Neural cell (in vitro differentiated cells): ENCODE measurements at regions not wholly inside any gene's neighbourhood (a gene's known extent, or its start where the extent isn't known, plus 50 kb on each side); places are given as distances from the start of the nearest gene placed in this dataset.

Source experiments
- H2AFZ ChIP-seq: fragments of 200-600, 300-800 bp; sonication (generic), shearing (Covaris generic); 2 replicates; pipeline ENCODE4 v1.6.0; 2014; ENCODE audit warnings: low read depth, mild to moderate bottlenecking, antibody characterized with exemption, low read length, moderate library complexity
- H3F3A ChIP-seq: fragments of 200-600 bp; shearing (Covaris generic); 2 replicates; pipeline ENCODE4 v1.6.1; 2016; ENCODE audit warnings: mild to moderate bottlenecking, moderate library complexity, mixed read lengths, antibody characterized with exemption, low read length; ENCODE audit not compliant: insufficient read depth, poor library complexity, severe bottlenecking
- H3K27ac ChIP-seq: fragments of 200-600, 300-800 bp; sonication (generic), shearing (Covaris generic); 2 replicates; pipeline ENCODE4 v1.5.1; 2014; ENCODE audit warnings: mild to moderate bottlenecking, low read length, moderate library complexity
- H3K27me3 ChIP-seq: fragments of 300-800, 200-600 bp; sonication (generic), shearing (Covaris generic); 2 replicates; pipeline ENCODE4 v1.6.0; 2014; ENCODE audit warnings: mild to moderate bottlenecking, low read depth, low read length, moderate library complexity; ENCODE audit not compliant: insufficient read depth
- H3K36me3 ChIP-seq: fragments of 300-800, 200-600 bp; sonication (generic), shearing (Covaris generic); 2 replicates; pipeline ENCODE4 v1.5.1; 2014; ENCODE audit warnings: mild to moderate bottlenecking, antibody characterized with exemption, low read length, moderate library complexity; ENCODE audit not compliant: insufficient read depth
- H3K4me2 ChIP-seq: fragments of 300-800, 200-600 bp; sonication (generic), shearing (Covaris generic); 2 replicates; pipeline ENCODE4 v1.6.0; 2014; ENCODE audit warnings: mild to moderate bottlenecking, low read length
- H3K4me3 ChIP-seq: fragments of 300-800, 200-600 bp; sonication (generic), shearing (Covaris generic); 2 replicates; pipeline ENCODE4 v1.5.1; 2014; ENCODE audit warnings: mild to moderate bottlenecking, low read length, moderate library complexity
- H3K79me2 ChIP-seq: fragments of 200-600 bp; shearing (Covaris generic); replicated peaks from 2 replicates; pipeline ENCODE4 v1.6.0; 2014; ENCODE audit warnings: mild to moderate bottlenecking, low read length, moderate library complexity; ENCODE audit not compliant: insufficient read depth
- H3K9ac ChIP-seq: fragments of 300-800, 200-600 bp; sonication (generic), shearing (Covaris generic); 2 replicates; pipeline ENCODE4 v1.6.1; 2016; ENCODE audit warnings: mild to moderate bottlenecking, low read length, mixed read lengths
- H3K9me2 ChIP-seq: fragments of 200-600 bp; shearing (Covaris generic); 2 replicates; pipeline ENCODE4 v1.6.1; 2016; ENCODE audit warnings: mild to moderate bottlenecking, low read length, mixed read lengths; ENCODE audit not compliant: insufficient read depth
- H3K9me3 ChIP-seq: fragments of 200-600, 300-800 bp; sonication (generic), shearing (Covaris generic); 2 replicates; pipeline ENCODE4 v1.6.1; 2016; ENCODE audit warnings: mild to moderate bottlenecking, mixed run types, low read length, moderate library complexity, mixed read lengths
- H4K20me1 ChIP-seq: fragments of 200-600 bp; shearing (Covaris generic); 2 replicates; pipeline ENCODE4 v1.6.1; 2016; ENCODE audit warnings: mild to moderate bottlenecking, mixed run types; ENCODE audit not compliant: insufficient read depth
- CTCF ChIP-seq: fragments of 450-650 bp; IDR thresholded peaks from 2 replicates; pipeline ENCODE4 v1.5.1; 2014; ENCODE audit warnings: antibody characterized with exemption, mild to moderate bottlenecking, moderate library complexity; ENCODE audit not compliant: poor library complexity, severe bottlenecking
- EP300 ChIP-seq: fragments of 450-650 bp; conservative IDR thresholded peaks from 2 replicates; pipeline ENCODE4 v1.6.1; 2014; ENCODE audit warnings: antibody characterized with exemption, mild to moderate bottlenecking, moderate library complexity; ENCODE audit not compliant: poor library complexity, severe bottlenecking
- EZH2 ChIP-seq: fragments of 200-600, 300-800 bp; shearing (Covaris generic), sonication (generic); IDR thresholded peaks from 2 replicates; pipeline ENCODE4 v1.6.1; 2014; ENCODE audit warnings: antibody characterized with exemption, low read length, borderline replicate concordance, mild to moderate bottlenecking; ENCODE audit not compliant: insufficient read depth, poor library complexity, severe bottlenecking
- MXI1 ChIP-seq: fragments of 450-650 bp; conservative IDR thresholded peaks from 2 replicates; pipeline ENCODE4 v1.6.1; 2014; ENCODE audit warnings: antibody characterized with exemption, mild to moderate bottlenecking; ENCODE audit not compliant: poor library complexity, severe bottlenecking
- POLR2AphosphoS5 ChIP-seq: IDR thresholded peaks from 2 replicates; pipeline ENCODE4 v1.6.1; 2012
- RAD21 ChIP-seq: fragments of 450-650 bp; conservative IDR thresholded peaks from 2 replicates; pipeline ENCODE4 v1.6.1; 2014; ENCODE audit warnings: antibody characterized with exemption, mild to moderate bottlenecking, moderate library complexity
- SMC3 ChIP-seq: fragments of 450-650 bp; conservative IDR thresholded peaks from 2 replicates; pipeline ENCODE4 v1.6.1; 2014; ENCODE audit warnings: antibody characterized with exemption, mild to moderate bottlenecking, moderate library complexity; ENCODE audit not compliant: poor library complexity
- TAF1 ChIP-seq: IDR thresholded peaks from 2 replicates; pipeline ENCODE4 v1.6.1; 2012; ENCODE audit warnings: low read depth
- TF ChIP-seq, protein P1 (sequence below): IDR thresholded peaks from 2 replicates; pipeline ENCODE4 v1.6.1; 2012; ENCODE audit warnings: borderline replicate concordance

GRCh38 chr9:30597608-30598007, 1786.8 kb upstream of the ACO1 start:
- no peak overlapping the region for H2AFZ ChIP-seq
- peaks cover 3% of the 10 kb centered on the region for H3K9me3 ChIP-seq
- no peaks in the 10 kb centered on the region for H3K27me3 ChIP-seq
- TF ChIP-seq SMC3 (no peak), EP300 (no peak), TAF1 (no peak), POLR2AphosphoS5 (no peak), CTCF (no peak), RAD21 (no peak), EZH2 (no peak), MXI1 (no peak)
- TF ChIP-seq, protein P1, sequence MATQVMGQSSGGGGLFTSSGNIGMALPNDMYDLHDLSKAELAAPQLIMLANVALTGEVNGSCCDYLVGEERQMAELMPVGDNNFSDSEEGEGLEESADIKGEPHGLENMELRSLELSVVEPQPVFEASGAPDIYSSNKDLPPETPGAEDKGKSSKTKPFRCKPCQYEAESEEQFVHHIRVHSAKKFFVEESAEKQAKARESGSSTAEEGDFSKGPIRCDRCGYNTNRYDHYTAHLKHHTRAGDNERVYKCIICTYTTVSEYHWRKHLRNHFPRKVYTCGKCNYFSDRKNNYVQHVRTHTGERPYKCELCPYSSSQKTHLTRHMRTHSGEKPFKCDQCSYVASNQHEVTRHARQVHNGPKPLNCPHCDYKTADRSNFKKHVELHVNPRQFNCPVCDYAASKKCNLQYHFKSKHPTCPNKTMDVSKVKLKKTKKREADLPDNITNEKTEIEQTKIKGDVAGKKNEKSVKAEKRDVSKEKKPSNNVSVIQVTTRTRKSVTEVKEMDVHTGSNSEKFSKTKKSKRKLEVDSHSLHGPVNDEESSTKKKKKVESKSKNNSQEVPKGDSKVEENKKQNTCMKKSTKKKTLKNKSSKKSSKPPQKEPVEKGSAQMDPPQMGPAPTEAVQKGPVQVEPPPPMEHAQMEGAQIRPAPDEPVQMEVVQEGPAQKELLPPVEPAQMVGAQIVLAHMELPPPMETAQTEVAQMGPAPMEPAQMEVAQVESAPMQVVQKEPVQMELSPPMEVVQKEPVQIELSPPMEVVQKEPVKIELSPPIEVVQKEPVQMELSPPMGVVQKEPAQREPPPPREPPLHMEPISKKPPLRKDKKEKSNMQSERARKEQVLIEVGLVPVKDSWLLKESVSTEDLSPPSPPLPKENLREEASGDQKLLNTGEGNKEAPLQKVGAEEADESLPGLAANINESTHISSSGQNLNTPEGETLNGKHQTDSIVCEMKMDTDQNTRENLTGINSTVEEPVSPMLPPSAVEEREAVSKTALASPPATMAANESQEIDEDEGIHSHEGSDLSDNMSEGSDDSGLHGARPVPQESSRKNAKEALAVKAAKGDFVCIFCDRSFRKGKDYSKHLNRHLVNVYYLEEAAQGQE = no peak
- H3K36me3 ChIP-seq = no peaks in the 10 kb centered on the region
- H3F3A ChIP-seq = no peaks in the 10 kb centered on the region
- no peak overlapping the region for H3K9ac ChIP-seq
- H3K4me2 ChIP-seq = no peak overlapping the region
- no peaks in the 10 kb centered on the region for H4K20me1 ChIP-seq
- H3K27ac ChIP-seq = no peak overlapping the region
- H3K79me2 ChIP-seq = no peaks in the 10 kb centered on the region
- no peak overlapping the region for H3K4me3 ChIP-seq
- no peaks in the 10 kb centered on the region for H3K9me2 ChIP-seq

DNA sequence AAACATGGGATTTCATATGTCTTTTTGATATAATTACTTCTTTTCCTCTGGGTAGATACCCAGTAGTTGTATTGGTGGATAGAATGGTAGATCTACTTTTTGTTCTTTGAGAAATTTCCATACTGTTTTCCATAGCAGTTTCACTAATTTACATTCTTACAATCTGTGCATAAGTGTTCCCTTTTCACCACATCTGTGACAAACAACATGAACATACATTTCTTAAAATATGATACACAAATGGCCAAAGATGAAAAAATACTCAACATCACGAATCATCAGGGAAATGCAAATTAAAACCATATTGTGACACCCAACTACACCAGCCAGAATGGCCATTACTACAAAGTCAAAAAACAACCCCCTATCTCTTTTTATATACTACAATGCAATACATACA, 1778.5 kb upstream of the ACO1 start:
- Histone ChIP-seq H3K9me2 (no peaks in the 10 kb centered on the region), H3K4me3 (no peak overlapping the region), H4K20me1 (no peaks in the 10 kb centered on the region), H3K9me3 (peaks cover 3% of the 10 kb centered on the region), H3K27me3 (no peaks in the 10 kb centered on the region), H3K4me2 (no peak overlapping the region), H3K9ac (no peak overlapping the region), H3F3A (no peaks in the 10 kb centered on the region), H3K27ac (no peak overlapping the region), H2AFZ (no peak overlapping the region), H3K36me3 (no peaks in the 10 kb centered on the region), H3K79me2 (no peaks in the 10 kb centered on the region)
- TF ChIP-seq EP300 (no peak), EZH2 (no peak), RAD21 (no peak), POLR2AphosphoS5 (no peak), SMC3 (no peak), MXI1 (no peak), CTCF (no peak), TAF1 (no peak)
- TF ChIP-seq, protein P1 = no peak
